K562 (cell line): ENCODE measurements at regions not wholly inside any gene's neighbourhood (a gene's known extent, or its start where the extent isn't known, plus 50 kb on each side); places are given as distances from the start of the nearest gene placed in this dataset.
"Not testable (repeated sequence)": the region's sequence is repeated elsewhere in the genome, so short reads cannot be mapped to it uniquely, and the experiment has no call there.

Source experiments
- ATAC-seq: fragments of 200-7000 bp; cut with Tn5 transposase; 3 replicates; pipeline ENCODE4 v1.9.1; 2020; ENCODE audit warnings: moderate library complexity
- BruUV-seq: library from RNA; stranded (reverse); fragments of 400-500 nt; replicated peaks from 2 replicates; lab custom pipeline; 2021; lab: Mats Ljungman, UMichigan
- CTCF ChIA-PET: fragments of 300-600 bp; formaldehyde crosslinking; extraction: SDS; loops from one replicate; lab custom pipeline; 2021; ENCODE audit warnings: low intra/inter-chr PET ratio; lab: Yijun Ruan, JAX
- POLR2A ChIA-PET: fragments of 300-600, 350-650 bp; sonication (Branson Sonifier 250); formaldehyde crosslinking; extraction: SDS; loops from one replicate; lab custom pipeline; 2021; ENCODE audit warnings: antibody characterized with exemption, inconsistent platforms; lab: Yijun Ruan, JAX
- DNase-seq, 4 experiments: peaks; one replicate each; pipeline versions ENCODE4 v3.0.0 to v3.0.0-alpha.2; 2011 to 2018; ENCODE audit warnings: low spot score in 3 of 4, mixed read lengths in 3 of 4; ENCODE audit errors: extremely low read depth in 1 of 4
- FAIRE-seq: peaks from 2 replicates; lab custom pipeline; 2011; peaks lifted over from hg19 to GRCh38; lab: Jason Lieb, UNC
- H2AFZ ChIP-seq: 2 replicates; pipeline ENCODE4 v1.6.0; 2011; ENCODE audit warnings: low read depth, low read length, control low read depth, inconsistent platforms
- H3K27ac ChIP-seq: fragments of 200-600 bp; 3 replicates; pipeline ENCODE4 v1.8.0; 2011; ENCODE audit warnings: low read depth, mild to moderate bottlenecking, control low read depth, inconsistent platforms, low read length, moderate library complexity, mixed read lengths; ENCODE audit errors: extremely low read depth
- H3K27me3 ChIP-seq, 2 experiments: fragments of 300-600 bp in 1 of 2; 2 replicates in 1 of 2; 3 replicates in 1 of 2; pipeline versions ENCODE4 v1.6.0 to v1.8.0; 2011; ENCODE audit warnings: inconsistent platforms in 2 of 2, low read length in 2 of 2, mild to moderate bottlenecking in 1 of 2, mixed read lengths in 1 of 2, moderate library complexity in 1 of 2; ENCODE audit not compliant: control insufficient read depth in 2 of 2, insufficient read depth in 2 of 2
- H3K36me3 ChIP-seq: fragments of 300-600 bp; 3 replicates; pipeline ENCODE4 v1.8.0; 2011; ENCODE audit warnings: mild to moderate bottlenecking, low read length, inconsistent platforms; ENCODE audit not compliant: control insufficient read depth, insufficient read depth
- H3K4me1 ChIP-seq, 2 experiments: fragments of 200-600 bp in 1 of 2; replicated peaks in 1 of 2; 2 replicates in 1 of 2; 3 replicates in 1 of 2; pipeline versions ENCODE4 v1.5.1 to v1.8.0; 2011; ENCODE audit warnings: inconsistent platforms in 2 of 2, low read length in 2 of 2, mild to moderate bottlenecking in 1 of 2, mixed read lengths in 1 of 2, moderate library complexity in 1 of 2; ENCODE audit not compliant: control insufficient read depth in 2 of 2, insufficient read depth in 2 of 2
- H3K4me2 ChIP-seq: 2 replicates; pipeline ENCODE4 v1.6.1; 2011; ENCODE audit warnings: low read length, control low read depth, inconsistent platforms, mixed read lengths; ENCODE audit not compliant: insufficient read depth
- H3K4me3 ChIP-seq: fragments of 200-600 bp; sonication (generic), shearing (Covaris generic); 2 replicates; pipeline ENCODE4 v1.5.1; 2016; ENCODE audit warnings: control low read depth, inconsistent platforms
- H3K79me2 ChIP-seq: fragments of 200-600 bp; 3 replicates; pipeline ENCODE4 v1.8.0; 2011; ENCODE audit warnings: low read length, inconsistent platforms; ENCODE audit not compliant: control insufficient read depth, insufficient read depth
- H3K9ac ChIP-seq, 2 experiments: 2 replicates each; pipeline versions ENCODE4 v1.6.0 to v1.6.1; 2011; ENCODE audit warnings: low read depth in 2 of 2, low read length in 2 of 2, control low read depth in 1 of 2, inconsistent platforms in 1 of 2, mild to moderate bottlenecking in 1 of 2, mixed read lengths in 1 of 2; ENCODE audit not compliant: insufficient read depth in 1 of 2
- H3K9me1 ChIP-seq: one replicate; pipeline ENCODE4 v1.6.0; 2011; ENCODE audit warnings: inconsistent platforms, mild to moderate bottlenecking, low read length, moderate library complexity; ENCODE audit not compliant: control insufficient read depth, insufficient read depth
- H3K9me3 ChIP-seq: replicated peaks from 2 replicates; pipeline ENCODE4 v1.5.1; 2011; ENCODE audit warnings: low read depth, low read length, inconsistent platforms; ENCODE audit not compliant: control insufficient read depth, insufficient read depth
- H4K20me1 ChIP-seq: replicated peaks from 2 replicates; pipeline ENCODE4 v1.6.1; 2011; ENCODE audit warnings: low read length, inconsistent platforms, mixed read lengths; ENCODE audit not compliant: control insufficient read depth, insufficient read depth
- WGBS: fragments of 100-300 bp; shearing (Covaris generic); methylation state at CpG from one replicate; pipeline ENCODE4 v1.1.6; 2016; ENCODE audit warnings: low coverage, mixed read lengths; ENCODE audit not compliant: insufficient coverage; ENCODE audit errors: missing lambda C conversion rate; 5-methylcytosine and 5-hydroxymethylcytosine counted together
- in situ Hi-C: fragments of 300-500 bp; cut with MboI; formaldehyde crosslinking; loops from 4 replicates; pipeline ENCODE4 v1.15.0; 2018; ENCODE audit warnings: inconsistent platforms, mixed read lengths
- intact Hi-C: fragments of 100-400 bp; cut with micrococcal nuclease; formaldehyde crosslinking; loops from 2 replicates; pipeline ENCODE4 v1.14.2; 2022
- TF ChIP-seq, protein P1 (sequence below): fragments of 450-650 bp; IDR thresholded peaks from 2 replicates; pipeline ENCODE4 v1.6.1; 2016

- no peaks in the 10 kb centered on the region for H3K4me1 ChIP-seq
- no peaks in the 10 kb centered on the region for H3K79me2 ChIP-seq
- no peaks in the 10 kb centered on the region for H3K27me3 ChIP-seq
- intact Hi-C loops: no loop called here
- BruUV-seq: no TSS peak
- H3K9me1 ChIP-seq: no peaks in the 10 kb centered on the region
- H2AFZ ChIP-seq: no peak overlapping the region
- TF ChIP-seq, protein P1, sequence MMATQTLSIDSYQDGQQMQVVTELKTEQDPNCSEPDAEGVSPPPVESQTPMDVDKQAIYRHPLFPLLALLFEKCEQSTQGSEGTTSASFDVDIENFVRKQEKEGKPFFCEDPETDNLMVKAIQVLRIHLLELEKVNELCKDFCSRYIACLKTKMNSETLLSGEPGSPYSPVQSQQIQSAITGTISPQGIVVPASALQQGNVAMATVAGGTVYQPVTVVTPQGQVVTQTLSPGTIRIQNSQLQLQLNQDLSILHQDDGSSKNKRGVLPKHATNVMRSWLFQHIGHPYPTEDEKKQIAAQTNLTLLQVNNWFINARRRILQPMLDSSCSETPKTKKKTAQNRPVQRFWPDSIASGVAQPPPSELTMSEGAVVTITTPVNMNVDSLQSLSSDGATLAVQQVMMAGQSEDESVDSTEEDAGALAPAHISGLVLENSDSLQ: no peak
- TF ChIP-seq, all 486 proteins: peak for 0
- in situ Hi-C loops: no loop called here
- ATAC-seq (no peak), FAIRE-seq (no peak), DNase-seq (no peak)
- H3K4me3 ChIP-seq: no peak overlapping the region
- no peak overlapping the region for H3K9ac ChIP-seq
- ChIA-PET POLR2A (no interaction called here), CTCF (no interaction called here)
- H4K20me1 ChIP-seq: no peaks in the 10 kb centered on the region
- H3K36me3 ChIP-seq: no peaks in the 10 kb centered on the region
- H3K9me3 ChIP-seq: no peaks in the 10 kb centered on the region
- H3K27ac ChIP-seq: no peak overlapping the region
- H3K4me2 ChIP-seq: no peak overlapping the region
These were observed 390.3 kb upstream of the NFIA start for GRCh38 chr1:60692031-60692430.

- H3K27me3 ChIP-seq, H3K36me3 ChIP-seq, H2AFZ ChIP-seq, FAIRE-seq, H3K4me2 ChIP-seq, H3K9me3 ChIP-seq, ATAC-seq, DNase-seq, CTCF ChIA-PET, H4K20me1 ChIP-seq, H3K9me1 ChIP-seq, intact Hi-C loops, BruUV-seq, H3K4me3 ChIP-seq, H3K9ac ChIP-seq, in situ Hi-C loops, H3K27ac ChIP-seq, H3K4me1 ChIP-seq, H3K79me2 ChIP-seq: not testable (repeated sequence)
- POLR2A ChIA-PET: interaction anchor here (1.8 kb wide), 1 partner anchor 11 kb away, joined by 4 read pairs; no protein-coding TSS in a partner anchor
- WGBS: 0% methylated on average over 2 of the region's 2 CpGs
These were observed 394.1 kb upstream of the NFIA start for GRCh38 chr1:60688221-60688620.
